GM12892 (cell line): ENCODE measurements at regions not wholly inside any gene's neighbourhood (a gene's known extent, or its start where the extent isn't known, plus 50 kb on each side); places are given as distances from the start of the nearest gene placed in this dataset.

Experiments used
- POLR2A ChIP-seq: IDR thresholded peaks from 2 replicates; pipeline ENCODE4 v1.6.1; 2011; ENCODE audit warnings: low read depth, low read length, control low read depth
- POLR2AphosphoS5 ChIP-seq: IDR thresholded peaks from 2 replicates; pipeline ENCODE4 v1.6.1; 2011; ENCODE audit warnings: low read depth, low read length, control low read depth
- TAF1 ChIP-seq: IDR thresholded peaks from 2 replicates; pipeline ENCODE4 v1.6.1; 2011; ENCODE audit warnings: low read depth, mild to moderate bottlenecking, control low read depth, low read length, borderline replicate concordance

DNA sequence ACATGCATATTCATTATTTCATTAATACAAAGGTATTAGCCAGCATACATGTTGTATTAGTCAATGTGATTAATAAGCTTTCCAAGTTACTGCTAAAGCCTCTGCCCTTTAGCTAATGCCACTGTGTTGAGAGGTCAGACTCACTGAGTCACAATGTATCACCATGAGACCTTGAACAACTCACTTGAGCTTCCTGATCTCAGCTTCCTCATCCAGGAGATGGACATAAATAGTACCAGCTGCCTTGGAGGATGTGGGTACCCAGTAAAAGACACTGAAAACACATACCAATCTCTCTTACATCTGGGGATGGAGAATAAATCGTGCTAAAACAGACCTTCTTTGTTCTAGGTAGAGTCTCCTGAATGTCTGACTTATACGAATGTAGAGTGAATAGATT lies 224.6 kb downstream of the EPHA4 start:
- TF ChIP-seq POLR2A (no peak), POLR2AphosphoS5 (no peak), TAF1 (no peak)
